Dermis blood vessel endothelial cell (primary cell): ENCODE measurements at regions not wholly inside any gene's neighbourhood (a gene's known extent, or its start where the extent isn't known, plus 50 kb on each side); places are given as distances from the start of the nearest gene placed in this dataset.
"Not testable (repeated sequence)": the region's sequence is repeated elsewhere in the genome, so short reads cannot be mapped to it uniquely, and the experiment has no call there.

ENCODE experiments used
- DNase-seq: peaks from one replicate; pipeline ENCODE4 v3.0.0; 2010

- DNase-seq: no peak
Measured at GRCh38 chr6:140729521-140729920, 1355.1 kb upstream of the CITED2 start.

DNA sequence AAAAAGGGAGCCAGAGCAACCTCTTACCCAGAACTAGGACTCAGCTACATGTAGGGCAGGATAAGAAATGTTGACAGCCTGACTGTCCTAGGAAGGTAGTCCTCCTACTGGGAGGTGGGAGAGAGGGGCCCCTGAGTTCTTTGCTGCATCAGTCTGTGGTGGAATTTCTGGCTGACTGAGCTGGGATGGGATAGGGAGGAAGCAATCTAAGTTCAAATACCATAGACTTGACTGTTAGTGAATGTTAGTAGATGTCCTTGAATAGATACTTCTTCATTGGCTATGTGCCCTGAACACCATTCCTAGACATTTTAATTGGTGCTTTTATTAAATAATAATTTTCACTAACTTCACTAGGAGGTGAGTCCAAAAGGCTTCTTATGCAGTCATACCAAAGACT, 1343.6 kb upstream of the CITED2 start:
- DNase-seq: no peak

GRCh38 chr6:140713495-140713894, 1339.0 kb upstream of the CITED2 start:
- DNase-seq: no peak

- peak; percentile 30 for DNase-seq
Measured at GRCh38 chr6:140711019-140711613, 1336.7 kb upstream of the CITED2 start.

DNA sequence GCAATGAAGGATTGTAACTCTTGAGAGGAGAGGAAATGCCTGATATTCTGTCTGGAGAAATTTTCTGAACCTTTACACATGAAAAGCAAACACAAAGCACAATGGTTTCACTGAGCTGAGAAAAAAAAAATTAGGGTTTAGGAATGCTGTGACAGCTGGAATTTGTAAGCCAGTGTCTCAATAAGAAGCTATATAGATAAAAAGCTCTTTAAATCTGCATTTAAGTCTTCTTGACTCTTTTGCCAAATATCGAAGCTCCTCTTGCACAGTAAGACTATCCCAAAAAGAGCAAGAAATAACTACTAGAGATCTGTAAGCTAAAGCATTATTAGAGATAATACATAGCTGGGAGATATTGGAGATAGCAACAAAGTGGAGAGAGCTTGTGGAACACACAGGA, 1334.0 kb upstream of the CITED2 start:
- no peak for DNase-seq

DNA sequence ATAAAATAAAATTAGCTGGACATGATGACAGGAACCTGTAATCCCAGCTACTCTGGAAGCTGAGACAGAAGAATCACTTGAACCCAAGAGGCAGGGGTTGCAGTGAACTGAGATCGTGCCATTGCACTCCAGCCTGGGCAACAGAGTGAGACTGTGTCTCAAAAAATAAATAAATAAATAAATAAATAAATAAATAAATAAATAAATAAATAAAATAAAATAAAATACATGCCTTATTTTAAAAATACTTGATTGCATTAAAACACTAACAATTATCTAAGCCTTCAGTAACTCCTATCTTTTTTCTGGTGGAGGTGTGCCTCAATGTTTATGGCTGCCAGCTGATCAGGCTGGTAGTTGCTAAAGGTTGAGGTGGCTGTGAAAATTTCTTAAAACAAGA, 1329.6 kb upstream of the CITED2 start:
- DNase-seq: not testable (repeated sequence)

DNA sequence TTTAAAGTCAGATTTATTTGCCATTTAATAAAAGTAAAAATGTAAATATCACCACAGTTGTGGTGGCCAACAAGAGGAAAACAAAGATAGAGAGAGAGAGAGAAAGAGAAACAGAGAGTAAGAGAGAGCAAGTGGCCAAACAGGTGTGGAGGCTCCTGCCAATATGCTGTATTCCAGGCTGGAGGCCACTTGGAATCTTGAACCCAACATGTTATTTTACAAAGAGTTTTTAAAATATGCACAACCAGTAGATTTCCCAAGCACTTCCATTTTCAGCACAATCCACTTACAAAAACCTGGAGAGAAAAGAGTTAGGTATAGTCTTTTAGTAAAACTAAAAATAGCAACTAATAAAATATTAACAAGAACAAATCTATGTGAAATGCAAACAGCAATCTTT, 1323.1 kb upstream of the CITED2 start:
- DNase-seq: no peak

DNA sequence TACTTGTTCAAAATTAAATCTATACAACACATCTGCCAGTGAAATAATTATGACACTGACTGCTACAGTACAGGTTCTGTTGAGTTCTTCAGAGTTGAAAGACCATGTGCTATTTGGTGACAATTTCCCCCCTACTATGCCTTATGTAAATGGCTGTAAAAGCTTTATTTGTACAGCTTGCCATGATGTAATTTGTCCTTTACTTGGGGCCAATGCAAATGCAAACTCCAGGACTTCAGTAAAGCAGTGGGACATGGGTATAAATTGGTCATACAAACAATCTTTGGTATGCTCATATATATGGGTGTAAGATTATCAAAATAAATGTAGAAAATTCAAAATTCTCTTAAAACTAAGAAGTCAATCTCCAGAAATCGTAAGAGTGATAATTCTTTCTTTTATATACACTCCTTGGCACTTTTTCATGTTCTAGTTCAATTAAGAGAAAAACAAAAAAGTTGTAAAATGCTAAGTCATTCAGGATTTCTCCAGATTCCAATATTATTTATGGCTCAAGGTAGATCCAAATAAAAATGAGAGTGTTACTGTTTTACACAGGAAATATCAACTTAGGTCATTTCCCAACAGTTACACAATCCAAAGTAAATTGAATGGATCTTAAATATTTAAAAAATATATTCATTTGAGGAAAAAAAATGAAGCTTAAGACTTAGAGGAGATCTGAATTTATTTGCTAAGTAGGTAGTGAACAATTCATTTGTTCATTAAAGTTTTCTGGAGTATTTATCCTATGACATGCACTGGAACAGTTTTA, 1310.5 kb upstream of the CITED2 start:
- peak; percentile 50 for DNase-seq

DNA sequence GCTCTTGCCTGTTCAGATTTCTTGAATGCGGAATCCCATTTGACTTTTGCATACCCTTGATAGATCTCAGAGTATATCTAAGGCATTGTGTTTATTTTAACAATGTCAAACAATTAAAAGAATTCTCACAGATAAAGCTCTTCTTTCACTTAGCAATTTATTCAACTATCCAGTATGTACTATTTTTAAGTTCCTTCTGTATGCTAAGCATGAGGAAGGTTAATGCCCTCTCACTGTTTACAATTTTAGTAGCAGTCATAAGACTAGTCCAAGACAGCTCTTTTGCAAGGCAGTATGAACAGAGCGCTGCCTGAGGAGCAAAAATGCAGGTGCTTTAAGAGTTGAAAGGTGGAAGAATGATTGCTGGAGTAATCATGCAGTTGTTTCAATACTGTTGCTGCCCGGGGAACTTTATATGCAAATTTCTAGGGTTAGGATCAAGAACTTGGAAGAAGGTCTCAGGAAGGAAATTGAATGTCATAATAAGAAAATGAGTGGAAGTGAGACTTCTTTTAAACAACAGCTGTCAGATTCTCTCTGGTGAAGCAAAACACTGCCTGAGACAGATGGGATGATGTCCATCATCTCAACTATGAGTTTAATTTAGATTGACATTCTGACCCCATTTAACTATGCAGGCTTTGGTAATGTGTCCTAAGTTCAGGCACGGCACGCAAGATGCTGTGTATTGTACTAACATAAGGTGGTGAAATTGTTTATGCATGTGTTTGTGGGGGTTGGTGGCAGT, 1303.5 kb upstream of the CITED2 start:
- DNase-seq: peak; percentile 7

- DNase-seq: peak; percentile 18
Measured at GRCh38 chr6:140671926-140672325, 1297.5 kb upstream of the CITED2 start.

DNA sequence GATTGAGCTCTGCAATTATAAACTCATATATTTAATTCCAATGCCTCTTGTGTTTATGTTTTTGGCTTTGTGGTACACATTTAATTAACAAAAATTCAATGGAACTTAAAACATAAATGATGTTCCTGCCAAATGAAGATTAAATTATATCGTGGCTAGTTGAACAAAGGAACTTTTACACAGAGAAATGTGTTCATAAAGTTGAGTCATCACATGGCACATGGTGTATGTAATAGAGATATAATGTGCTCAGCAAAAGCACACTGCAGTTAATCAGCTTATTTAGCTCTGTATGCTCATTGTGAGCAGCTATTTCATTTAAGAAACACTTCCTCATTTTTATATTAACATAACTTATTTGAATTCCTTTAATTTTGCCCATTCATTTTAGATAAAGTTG, 1295.6 kb upstream of the CITED2 start:
- no peak for DNase-seq

- DNase-seq: no peak
Measured at GRCh38 chr6:140669321-140669720, 1294.9 kb upstream of the CITED2 start.

- DNase-seq: peak; percentile 1
Measured at GRCh38 chr6:140663772-140664171, 1289.3 kb upstream of the CITED2 start.

DNA sequence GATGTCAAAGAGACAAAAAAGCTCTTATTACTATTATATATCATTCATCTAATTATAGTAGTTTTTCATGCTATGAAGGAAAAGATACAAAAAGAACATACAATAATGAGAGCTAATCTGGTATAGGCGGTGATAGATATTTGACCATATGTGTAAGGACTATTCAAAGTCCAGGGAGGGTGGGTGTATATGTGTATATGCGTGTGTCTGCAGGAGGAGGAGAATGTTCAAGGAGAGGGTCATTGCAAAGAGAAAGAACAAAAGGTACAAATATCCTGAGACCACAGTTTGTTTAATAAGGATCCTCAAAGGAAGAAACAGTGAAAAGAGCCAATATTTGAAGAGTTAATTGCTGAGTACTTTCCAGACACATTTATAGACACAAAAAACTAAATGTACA, 1288.6 kb upstream of the CITED2 start:
- DNase-seq: no peak

DNA sequence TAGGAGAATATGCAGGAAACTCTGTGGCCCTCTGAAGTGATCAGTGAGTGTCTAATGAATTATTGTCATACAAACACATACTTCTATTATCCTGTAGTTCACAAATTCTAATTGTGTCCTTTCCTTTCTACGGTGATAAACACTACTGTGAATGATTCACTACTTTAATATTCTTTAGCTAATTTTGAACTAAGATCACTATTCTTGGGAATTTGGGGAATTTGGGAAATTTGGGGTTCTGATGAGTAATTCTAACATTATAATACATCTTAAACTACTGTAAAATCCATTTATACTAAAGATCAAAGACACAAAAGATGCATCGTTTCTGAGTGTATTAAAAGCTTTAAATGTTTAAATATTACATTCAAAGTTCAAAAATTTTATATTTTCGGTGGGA, 1287.2 kb upstream of the CITED2 start:
- DNase-seq: no peak

DNA sequence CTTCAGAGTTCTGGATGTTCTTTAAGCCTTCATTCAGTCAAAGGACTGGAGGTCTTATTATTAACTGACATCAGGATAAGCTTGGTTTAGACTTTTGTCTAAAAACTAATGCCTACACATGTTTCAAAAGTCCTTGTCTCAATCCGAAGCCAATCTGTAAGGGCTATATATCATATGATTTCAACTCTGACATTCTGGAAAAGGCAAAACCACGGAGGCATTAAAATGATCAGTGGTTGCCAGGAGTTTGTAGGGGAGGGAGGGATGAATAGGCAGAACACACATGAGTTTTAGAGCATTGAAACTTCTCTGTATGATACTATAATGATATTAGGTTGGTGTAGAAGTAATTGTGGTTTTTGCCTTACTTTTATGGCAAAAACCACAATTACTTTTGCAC, 1285.8 kb upstream of the CITED2 start:
- DNase-seq: no peak

- peak; percentile 25 for DNase-seq
Measured at GRCh38 chr6:140653972-140654371, 1279.5 kb upstream of the CITED2 start.

DNA sequence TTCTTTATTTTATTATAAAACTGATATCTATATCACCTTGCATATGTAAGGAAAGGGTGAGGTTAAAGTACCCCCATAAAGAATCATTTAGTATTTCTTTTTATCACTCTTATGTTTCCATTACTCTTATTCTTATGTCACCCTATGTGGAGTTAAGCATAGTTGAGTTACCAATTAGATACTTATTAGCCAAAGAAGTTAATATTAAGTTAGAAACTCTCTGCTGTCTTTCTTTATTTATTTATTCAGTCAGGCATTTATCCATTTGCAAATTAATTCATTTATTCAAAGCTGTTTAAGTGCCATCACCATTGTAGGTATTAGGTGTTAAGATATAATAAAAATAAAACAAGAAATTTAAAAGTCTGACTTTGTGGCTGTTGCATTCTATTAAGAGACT, 1279.1 kb upstream of the CITED2 start:
- DNase-seq: no peak

DNA sequence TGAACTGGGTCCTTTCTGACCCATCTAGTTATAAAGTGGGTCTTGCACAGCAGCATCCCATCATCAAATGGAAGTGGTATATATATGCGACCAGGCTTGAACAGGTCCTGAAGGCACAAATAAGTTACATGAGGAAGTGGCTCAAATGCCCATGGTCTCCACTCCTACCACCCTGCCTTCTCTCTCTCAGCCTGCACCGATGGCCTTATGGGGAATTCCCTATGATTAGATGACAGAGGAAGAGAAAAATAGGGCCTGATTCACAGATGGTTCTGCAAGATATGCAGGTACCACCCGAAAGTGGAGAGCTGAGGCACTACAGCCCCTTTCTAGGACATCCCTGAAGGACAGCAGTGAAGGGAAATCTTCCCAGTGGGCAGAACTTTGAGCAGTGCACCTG, 1275.1 kb upstream of the CITED2 start:
- not testable (repeated sequence) for DNase-seq

DNA sequence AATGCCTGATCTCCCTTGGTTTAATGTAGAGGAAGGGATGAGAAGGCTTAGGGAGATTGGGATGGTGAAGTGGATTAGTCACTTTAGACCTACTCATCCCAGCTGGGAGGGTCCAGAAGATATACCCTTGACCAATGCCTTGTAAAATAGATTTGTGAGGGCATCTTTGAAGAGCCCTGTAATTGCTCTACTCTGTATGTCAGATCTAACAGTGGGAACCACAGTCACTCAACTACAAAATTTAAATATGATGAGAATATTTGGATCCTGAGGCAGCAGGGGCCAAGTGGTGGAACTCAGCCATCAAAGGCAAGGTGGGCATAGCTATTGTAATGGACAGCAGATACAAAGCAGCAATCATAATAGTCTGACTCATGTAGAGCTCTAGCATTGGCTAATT, 1272.9 kb upstream of the CITED2 start:
- not testable (repeated sequence) for DNase-seq

DNA sequence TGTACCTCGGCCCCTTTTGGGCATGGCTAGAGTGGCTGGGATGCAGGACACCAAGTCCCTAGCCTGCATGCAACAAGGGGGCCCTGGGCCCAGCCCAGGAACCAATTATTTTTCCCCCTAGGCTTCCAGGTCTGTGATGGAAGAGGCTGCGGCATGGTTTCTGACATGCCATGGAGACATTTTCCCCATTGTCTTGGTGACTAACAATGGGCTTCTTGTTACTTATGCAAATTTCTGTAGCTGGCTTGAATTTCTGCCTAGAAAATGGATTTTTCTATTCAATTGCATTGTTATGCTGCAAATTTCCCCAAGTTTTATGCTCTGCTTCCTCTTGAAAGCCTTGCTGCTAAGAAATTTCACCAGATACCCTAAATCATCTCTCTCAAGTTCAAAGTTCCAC, 1269.6 kb upstream of the CITED2 start:
- no peak for DNase-seq

GRCh38 chr6:140641412-140641811, 1267.0 kb upstream of the CITED2 start:
- no peak for DNase-seq

GRCh38 chr6:140636908-140637402, 1262.5 kb upstream of the CITED2 start:
- DNase-seq: no peak
